ENCODE measurements at regions not wholly inside any gene's neighbourhood (a gene's known extent, or its start where the extent isn't known, plus 50 kb on each side); places are given as distances from the start of the nearest gene placed in this dataset.

GRCh38 chr12:75765170-75766059 lies 254.0 kb upstream of the KRR1 start:
- TF ChIP-seq, protein P1, sequence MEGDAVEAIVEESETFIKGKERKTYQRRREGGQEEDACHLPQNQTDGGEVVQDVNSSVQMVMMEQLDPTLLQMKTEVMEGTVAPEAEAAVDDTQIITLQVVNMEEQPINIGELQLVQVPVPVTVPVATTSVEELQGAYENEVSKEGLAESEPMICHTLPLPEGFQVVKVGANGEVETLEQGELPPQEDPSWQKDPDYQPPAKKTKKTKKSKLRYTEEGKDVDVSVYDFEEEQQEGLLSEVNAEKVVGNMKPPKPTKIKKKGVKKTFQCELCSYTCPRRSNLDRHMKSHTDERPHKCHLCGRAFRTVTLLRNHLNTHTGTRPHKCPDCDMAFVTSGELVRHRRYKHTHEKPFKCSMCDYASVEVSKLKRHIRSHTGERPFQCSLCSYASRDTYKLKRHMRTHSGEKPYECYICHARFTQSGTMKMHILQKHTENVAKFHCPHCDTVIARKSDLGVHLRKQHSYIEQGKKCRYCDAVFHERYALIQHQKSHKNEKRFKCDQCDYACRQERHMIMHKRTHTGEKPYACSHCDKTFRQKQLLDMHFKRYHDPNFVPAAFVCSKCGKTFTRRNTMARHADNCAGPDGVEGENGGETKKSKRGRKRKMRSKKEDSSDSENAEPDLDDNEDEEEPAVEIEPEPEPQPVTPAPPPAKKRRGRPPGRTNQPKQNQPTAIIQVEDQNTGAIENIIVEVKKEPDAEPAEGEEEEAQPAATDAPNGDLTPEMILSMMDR (IDR thresholded peaks at IDR 0.05) = no peak
- no peak for TF ChIP-seq EZH2 (IDR thresholded peaks at IDR 0.05)
